WERI-Rb-1 (cell line): ENCODE measurements at regions not wholly inside any gene's neighbourhood (a gene's known extent, or its start where the extent isn't known, plus 50 kb on each side); places are given as distances from the start of the nearest gene placed in this dataset.

Source experiments
- DNase-seq: peaks from one replicate; pipeline ENCODE4 v3.0.0-alpha.2; 2020
- H3K27ac ChIP-seq: fragments of 250-450 bp; sonication (Bioruptor Pico); 2 replicates; pipeline ENCODE4 v1.5.1; 2020; ENCODE audit warnings: mild to moderate bottlenecking, moderate library complexity
- H3K27me3 ChIP-seq: fragments of 250-450 bp; sonication (Bioruptor Pico); 2 replicates; pipeline ENCODE4 v1.5.1; 2021; ENCODE audit warnings: mild to moderate bottlenecking, low read depth, moderate library complexity; ENCODE audit not compliant: insufficient read depth, severe bottlenecking
- H3K36me3 ChIP-seq: fragments of 250-450 bp; sonication (Bioruptor Pico); 2 replicates; pipeline ENCODE4 v1.5.1; 2020; ENCODE audit warnings: mild to moderate bottlenecking, moderate library complexity
- H3K4me3 ChIP-seq: 2 replicates; pipeline ENCODE4 v1.5.1; 2011; ENCODE audit warnings: low read depth, mild to moderate bottlenecking, control low read depth, low read length
- H3K9me3 ChIP-seq: fragments of 250-450 bp; sonication (Bioruptor Pico); 2 replicates; pipeline ENCODE4 v1.5.1; 2021; ENCODE audit warnings: mild to moderate bottlenecking, moderate library complexity; ENCODE audit not compliant: severe bottlenecking
- CTCF ChIP-seq: IDR thresholded peaks from 2 replicates; pipeline ENCODE4 v1.5.1; 2011; ENCODE audit warnings: low read depth, mild to moderate bottlenecking, control low read depth, inconsistent platforms, low read length

DNA sequence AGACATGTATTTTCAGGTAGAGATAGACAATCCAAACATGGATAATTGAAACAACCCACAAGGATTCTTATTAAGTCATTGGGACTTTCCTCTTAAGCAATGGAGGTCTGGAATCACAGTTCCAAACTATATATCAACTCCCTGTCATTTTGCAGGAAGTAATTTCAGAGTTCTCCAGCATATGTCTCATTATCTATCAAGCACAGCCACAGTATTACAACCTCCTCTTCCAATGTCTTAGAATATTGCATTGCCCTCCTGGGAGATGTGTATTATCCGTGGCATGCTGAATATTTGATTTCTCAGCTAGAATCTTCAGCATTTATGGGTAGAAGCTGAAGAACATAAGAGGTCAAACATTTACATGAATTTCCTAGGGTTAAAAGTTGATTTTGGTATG is 1255.8 kb downstream of the SORCS1 start:
- H3K36me3 ChIP-seq, result no peaks in the 10 kb centered on the region
- no peaks in the 10 kb centered on the region for H3K9me3 ChIP-seq
- no peaks in the 10 kb centered on the region for H3K27me3 ChIP-seq
- TF ChIP-seq CTCF, result no peak
- DNase-seq, result no peak
- H3K27ac ChIP-seq, result no peak overlapping the region
- H3K4me3 ChIP-seq, result no peak overlapping the region

DNA sequence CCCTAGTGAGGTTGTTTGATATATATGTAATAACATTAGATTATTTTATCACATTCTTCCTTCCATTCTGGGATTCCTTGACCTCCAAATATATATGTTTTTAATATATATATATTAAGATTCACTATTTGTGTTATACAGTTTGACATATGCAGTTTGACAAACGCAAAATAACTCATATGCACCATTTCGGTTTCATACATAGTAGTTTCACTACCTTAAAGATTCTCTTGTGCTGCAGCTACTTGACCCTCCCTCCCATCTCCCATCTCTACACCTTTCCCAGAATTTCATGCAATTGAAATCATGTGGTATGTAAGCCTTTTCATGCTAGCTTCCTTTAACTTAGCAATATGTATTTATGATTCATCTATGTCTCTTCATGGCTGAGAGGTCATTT is 1244.4 kb downstream of the SORCS3 start:
- Histone ChIP-seq H3K4me3 (no peak overlapping the region), H3K9me3 (no peaks in the 10 kb centered on the region), H3K27me3 (no peaks in the 10 kb centered on the region), H3K36me3 (no peaks in the 10 kb centered on the region), H3K27ac (no peak overlapping the region)
- no peak for TF ChIP-seq CTCF
- DNase-seq, result no peak

- Histone ChIP-seq H3K9me3 (no peaks in the 10 kb centered on the region), H3K36me3 (no peaks in the 10 kb centered on the region), H3K27ac (no peak overlapping the region), H3K4me3 (no peak overlapping the region), H3K27me3 (no peaks in the 10 kb centered on the region)
- DNase-seq, result no peak
- no peak for TF ChIP-seq CTCF
Observed at GRCh38 chr10:105879401-105879800, 1238.3 kb downstream of the SORCS3 start.

- Histone ChIP-seq H3K4me3 (no peak overlapping the region), H3K9me3 (no peaks in the 10 kb centered on the region), H3K27me3 (no peaks in the 10 kb centered on the region), H3K27ac (no peak overlapping the region), H3K36me3 (no peaks in the 10 kb centered on the region)
- no peak for TF ChIP-seq CTCF
- DNase-seq, result no peak
Observed at GRCh38 chr10:105875050-105875449, 1234.0 kb downstream of the SORCS3 start.

DNA sequence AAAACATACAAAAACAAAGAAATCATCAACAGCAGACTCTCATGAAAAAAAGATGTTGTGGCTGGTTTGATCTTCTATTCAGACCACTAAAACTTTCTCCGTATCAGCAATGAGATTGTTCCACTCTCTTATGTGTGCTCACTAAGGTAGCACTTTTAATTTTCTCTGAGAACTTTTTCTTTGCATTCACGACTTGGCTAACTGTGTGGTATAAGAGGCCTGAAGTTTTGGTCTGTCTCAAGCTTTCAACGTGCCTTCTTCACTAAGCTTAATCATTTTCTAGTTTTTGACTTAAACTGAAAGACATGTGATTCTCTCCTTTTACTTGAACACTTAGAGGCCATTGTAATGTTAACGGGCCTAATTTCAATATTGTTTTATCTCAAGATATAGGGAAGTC is 1231.6 kb downstream of the SORCS3 start:
- no peak for TF ChIP-seq CTCF
- Histone ChIP-seq H3K27ac (no peak overlapping the region), H3K9me3 (no peaks in the 10 kb centered on the region), H3K4me3 (no peak overlapping the region), H3K36me3 (no peaks in the 10 kb centered on the region), H3K27me3 (no peaks in the 10 kb centered on the region)
- DNase-seq, result no peak

GRCh38 chr10:105868935-105869334 is 1227.8 kb downstream of the SORCS3 start:
- Histone ChIP-seq H3K36me3 (no peaks in the 10 kb centered on the region), H3K27me3 (no peaks in the 10 kb centered on the region), H3K4me3 (no peak overlapping the region), H3K27ac (no peak overlapping the region), H3K9me3 (no peaks in the 10 kb centered on the region)
- DNase-seq, result no peak
- TF ChIP-seq CTCF, result no peak
